Skeletal muscle cell (primary cell): ENCODE measurements at regions not wholly inside any gene's neighbourhood (a gene's known extent, or its start where the extent isn't known, plus 50 kb on each side); places are given as distances from the start of the nearest gene placed in this dataset.
A peak's percentile ranks its signal among the peaks of the same experiment; 100 is the strongest.

Source experiments
- DNase-seq: peaks from one replicate; pipeline ENCODE4 v3.0.0-alpha.2; 2010; ENCODE audit warnings: low read depth
- H3K4me3 ChIP-seq: 2 replicates; pipeline ENCODE4 v1.5.1; 2011; ENCODE audit warnings: low read depth, mild to moderate bottlenecking, control low read depth, low read length, moderate library complexity

DNA sequence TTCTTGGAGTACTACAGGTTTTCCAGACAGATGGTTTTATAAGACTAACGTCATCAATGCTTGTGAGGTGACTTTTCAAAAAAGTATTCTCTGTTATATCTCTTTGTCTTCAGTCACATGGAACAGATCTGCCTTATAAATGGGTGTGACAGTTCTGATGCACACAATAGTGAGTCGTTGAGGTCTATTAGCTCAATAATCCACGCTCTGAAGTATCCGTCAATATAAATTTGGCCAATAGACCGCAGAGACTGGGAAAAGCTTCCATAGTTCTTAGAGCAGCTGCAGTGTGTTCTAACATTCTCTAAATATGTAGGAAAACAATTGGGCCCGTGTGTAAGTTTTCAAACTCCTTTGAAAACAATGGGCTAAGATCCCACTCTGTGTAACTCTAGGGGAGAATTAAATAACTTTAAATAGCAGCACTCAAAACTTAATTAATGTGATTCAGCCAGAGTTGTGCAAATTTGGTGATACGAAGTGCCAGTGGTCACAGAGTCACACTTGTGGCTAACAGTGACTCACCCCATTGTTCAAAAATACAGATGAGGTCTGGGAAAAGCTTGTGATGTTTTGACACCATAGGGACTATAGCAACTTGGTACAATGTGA lies 316.0 kb downstream of the LMO4 start:
- DNase-seq, result peak; percentile 29
- no peak overlapping the region for H3K4me3 ChIP-seq

DNA sequence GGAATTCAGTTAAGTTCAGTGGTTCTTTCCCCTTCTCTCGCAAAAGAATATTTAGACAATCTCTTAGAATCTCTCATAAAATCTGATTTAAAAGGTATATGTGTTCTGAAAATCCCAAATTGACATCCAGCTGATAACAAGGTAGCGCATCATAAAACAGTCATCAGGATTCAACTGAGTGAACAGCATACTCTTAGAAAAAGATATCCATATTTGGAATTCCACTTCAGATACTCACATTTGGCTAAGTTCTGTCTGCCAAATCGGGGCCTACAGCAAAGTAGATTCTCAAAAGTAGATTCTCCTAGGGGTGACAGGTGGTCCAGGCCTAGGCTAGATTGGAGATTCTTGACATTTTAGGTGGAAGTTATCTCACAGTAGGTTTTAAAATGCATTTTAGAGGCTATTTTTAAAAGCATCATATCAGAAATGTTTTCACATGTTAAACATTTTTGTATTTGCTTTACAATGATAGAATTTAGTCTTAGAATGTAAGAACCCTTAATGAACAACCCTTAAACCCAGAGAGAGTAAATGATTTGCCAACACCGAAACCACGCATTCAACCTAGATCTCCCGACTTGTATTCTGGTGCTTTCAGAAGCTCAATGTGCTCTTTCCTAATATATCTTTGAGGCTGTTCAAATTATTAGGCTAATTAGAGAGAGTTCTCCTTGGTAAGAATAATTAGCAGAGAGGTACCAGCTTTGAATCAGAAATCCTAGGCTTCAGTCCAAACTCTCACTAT lies 318.9 kb downstream of the LMO4 start:
- DNase-seq, result no peak
- H3K4me3 ChIP-seq, result no peak overlapping the region

DNA sequence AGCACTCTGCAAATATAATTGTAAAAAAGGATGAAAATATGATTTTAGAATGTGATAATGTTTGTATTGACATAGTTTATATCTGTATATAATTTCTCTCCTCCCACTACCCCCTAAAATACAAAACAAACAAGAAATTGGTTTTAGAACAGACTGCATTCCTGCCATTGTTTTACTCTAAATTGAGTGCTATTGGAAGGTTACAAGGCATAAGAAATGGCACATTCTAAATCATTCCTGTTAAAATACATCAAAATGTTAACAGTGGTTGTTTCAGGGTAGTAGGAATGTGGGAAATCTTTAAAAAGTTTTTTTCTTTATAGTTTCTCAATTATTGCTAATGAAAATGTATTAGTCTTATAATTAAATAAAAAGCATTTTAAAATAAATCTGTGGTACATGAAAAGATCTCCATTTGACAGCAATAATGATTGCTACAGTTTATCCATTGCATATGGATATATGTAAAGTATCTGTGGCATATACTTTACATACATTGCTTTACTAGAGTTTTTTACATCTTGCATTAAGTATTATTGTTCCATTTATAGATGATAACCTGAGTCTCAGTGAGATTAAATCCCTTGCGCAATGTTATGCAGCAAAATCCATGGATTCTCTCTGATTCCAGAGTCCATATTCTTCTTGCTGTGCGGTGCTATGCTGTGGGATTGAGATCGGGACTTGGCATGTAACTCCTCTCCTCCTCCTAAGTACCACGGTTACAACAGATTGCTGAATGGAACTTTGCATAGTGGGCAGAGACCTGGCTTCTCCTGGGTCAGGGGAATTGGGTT lies 319.8 kb downstream of the LMO4 start:
- no peak for DNase-seq
- no peak overlapping the region for H3K4me3 ChIP-seq

DNA sequence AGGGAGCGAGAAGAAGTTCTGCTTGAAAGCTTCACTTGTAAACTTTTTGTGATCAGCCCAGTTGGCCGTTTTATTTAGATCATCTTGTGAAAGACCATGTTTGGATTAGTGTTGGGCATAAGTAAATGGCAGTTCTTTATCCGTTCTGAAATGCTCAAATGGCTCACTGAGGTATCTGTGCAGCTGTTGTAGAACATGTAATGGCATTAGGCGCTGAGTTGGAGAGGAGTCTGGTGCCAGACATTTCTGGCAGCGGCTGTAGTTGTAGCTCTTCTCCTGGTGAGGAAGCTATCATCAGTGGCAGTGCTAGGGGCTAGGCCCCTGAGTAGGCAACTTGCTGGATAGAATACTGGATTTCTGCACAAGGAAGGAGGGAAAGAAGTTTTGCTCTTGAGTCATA lies 321.6 kb downstream of the LMO4 start:
- H3K4me3 ChIP-seq, result no peak overlapping the region
- DNase-seq, result no peak

DNA sequence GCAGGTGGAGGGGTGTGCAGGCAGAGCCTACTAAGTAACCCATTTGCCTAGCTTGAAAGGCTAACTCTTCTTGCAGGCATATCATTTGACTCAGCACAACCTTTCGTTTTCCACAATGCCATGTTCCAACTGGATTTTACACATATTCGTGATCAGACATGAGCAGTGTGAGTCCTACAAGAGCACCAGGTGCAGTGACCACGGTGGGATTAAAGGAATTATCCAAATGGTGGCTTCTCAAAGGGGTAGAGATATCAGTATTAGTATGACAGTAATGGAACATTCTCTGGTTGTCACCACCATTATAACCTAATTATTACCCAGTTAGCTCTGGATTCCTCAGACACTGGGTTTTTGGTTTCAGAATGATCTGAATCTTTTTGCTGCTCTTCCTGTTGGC lies 323.5 kb downstream of the LMO4 start:
- DNase-seq, result no peak
- H3K4me3 ChIP-seq, result no peak overlapping the region

DNA sequence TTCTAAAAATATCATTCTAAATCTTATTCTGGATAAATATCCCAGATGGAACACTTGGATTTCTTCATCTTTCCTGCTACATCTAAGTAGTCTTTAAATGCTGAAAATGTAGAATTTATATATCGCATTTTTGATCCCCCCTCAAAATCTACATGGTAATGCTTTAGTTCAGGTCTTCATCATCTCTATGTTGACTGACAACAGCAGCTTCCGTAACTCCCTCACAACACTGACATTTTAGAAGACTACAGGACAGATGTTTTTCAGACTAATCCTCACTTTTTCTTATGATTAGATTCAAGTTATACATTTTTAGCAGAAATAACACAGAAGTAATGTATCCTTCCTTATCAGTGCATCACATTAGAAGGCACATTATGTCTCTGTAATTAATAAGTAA lies 336.5 kb downstream of the LMO4 start:
- no peak overlapping the region for H3K4me3 ChIP-seq
- no peak for DNase-seq

DNA sequence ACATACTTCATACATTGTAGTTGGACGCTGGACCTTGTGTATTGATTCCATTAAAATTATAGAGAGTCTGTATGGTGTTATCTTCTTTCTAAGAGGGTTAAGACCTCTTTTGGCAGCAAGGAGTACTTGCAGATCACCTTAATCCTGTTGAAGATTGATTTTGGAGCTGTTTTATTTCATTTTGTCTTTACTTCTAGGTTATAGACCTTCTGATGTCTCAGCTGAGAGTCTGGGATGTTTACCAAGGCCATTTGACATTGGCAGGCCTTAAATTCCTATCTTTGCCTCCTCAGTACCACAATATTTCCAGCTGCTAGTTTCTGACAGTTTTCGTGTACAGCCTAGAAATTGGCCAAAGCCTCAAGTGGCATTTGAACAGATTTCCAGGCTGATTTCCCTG lies 338.0 kb downstream of the LMO4 start:
- no peak for DNase-seq
- H3K4me3 ChIP-seq, result no peak overlapping the region

DNA sequence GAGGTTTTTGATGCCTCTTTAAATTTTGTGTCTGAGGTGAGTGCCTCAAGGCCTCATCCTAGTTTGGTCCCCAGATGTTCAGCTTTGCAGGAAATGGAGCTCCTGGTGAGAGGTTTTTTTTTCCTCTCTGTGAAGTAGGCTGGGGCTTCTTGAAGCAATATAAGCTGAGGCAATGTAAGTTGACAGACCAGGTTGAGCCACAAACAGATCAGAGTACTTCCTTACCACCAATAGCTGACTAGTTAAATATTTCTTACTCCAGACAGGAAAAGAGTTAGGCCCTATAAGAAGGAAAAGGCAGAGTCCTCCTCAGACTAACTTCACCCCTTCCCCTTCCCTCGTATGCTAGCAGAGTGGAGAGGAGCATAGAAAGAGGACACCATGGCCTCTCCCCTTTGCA lies 341.0 kb downstream of the LMO4 start:
- DNase-seq, result no peak
- no peak overlapping the region for H3K4me3 ChIP-seq

DNA sequence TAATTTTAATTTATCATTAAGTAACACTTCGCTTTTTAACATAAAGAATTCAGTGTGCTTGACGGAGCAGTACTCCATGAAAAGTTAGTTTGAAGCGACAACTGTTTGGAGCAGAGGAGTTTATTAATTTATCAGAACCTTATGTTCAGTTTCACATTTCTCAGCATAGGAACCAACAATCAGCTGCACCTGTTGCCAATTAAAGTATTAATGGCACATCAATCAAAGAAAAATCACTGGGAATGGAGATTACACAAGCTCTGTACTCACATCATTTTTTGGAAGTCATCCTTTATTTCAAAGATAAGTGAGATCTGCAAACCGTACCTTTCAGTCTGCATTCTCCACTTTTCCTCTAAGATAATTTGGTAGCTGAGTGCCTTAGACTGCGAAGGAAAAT lies 344.6 kb downstream of the LMO4 start:
- DNase-seq, result no peak
- no peak overlapping the region for H3K4me3 ChIP-seq

DNA sequence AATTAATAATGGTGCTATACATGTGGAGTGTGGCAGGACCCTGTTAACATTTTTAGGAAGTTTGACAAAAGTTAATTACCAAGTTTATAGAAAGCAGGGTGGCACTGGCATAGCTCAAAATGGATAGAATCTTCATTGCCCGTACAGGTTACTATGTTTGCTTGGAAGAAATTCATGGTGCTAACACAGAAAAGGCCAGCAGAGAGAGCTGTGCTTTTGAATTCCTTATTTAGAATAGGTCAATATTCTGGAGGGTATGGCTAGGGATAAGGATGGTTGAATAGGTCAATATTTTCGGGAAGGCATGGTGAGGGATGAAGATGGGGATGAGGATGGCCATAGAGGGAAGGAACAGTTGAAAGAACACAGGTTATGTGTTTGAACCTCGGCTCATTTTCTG lies 345.1 kb downstream of the LMO4 start:
- H3K4me3 ChIP-seq, result no peak overlapping the region
- DNase-seq, result no peak

DNA sequence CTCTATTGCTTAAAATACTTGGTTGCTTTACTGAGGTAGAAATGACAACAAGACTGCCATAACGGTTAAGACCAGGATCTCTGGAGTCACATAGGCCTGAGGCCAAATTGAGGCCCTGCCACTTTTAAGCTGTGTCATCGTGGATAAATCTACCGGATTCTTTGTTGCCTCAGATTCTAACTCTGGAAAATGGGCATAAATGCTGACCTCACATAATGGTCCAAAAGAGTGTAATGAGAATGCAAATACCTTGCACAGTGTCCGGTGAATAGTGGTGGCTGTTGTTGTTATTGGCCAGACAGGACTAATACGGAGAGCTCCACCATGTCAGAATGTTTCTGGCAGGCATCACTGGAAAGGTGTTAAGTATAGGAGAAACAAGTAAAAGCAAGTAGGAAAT lies 346.1 kb downstream of the LMO4 start:
- DNase-seq, result no peak

DNA sequence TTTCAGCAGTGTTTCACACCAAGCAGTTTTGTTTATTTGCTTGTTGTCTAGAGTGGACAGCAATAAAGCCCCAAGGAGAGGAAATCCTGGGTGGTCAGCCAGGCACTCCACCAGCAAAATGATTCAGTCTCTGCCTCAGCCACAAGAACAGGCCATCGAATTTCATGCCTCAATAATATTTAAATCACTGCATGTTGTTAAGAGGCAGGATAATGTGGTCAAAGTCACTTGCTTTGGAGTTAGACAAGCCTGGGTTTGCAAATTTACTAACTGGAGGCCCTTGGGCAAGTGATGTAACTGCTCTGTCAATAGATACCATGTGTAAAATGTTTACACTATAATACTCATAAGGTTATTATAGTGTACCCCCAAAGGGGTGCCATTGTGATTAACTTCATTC lies 349.6 kb downstream of the LMO4 start:
- H3K4me3 ChIP-seq, result no peak overlapping the region
- DNase-seq, result no peak

More for the DNA sequence above, 346.1 kb downstream of the LMO4 start:
- H3K4me3 ChIP-seq, result no peak overlapping the region

DNA sequence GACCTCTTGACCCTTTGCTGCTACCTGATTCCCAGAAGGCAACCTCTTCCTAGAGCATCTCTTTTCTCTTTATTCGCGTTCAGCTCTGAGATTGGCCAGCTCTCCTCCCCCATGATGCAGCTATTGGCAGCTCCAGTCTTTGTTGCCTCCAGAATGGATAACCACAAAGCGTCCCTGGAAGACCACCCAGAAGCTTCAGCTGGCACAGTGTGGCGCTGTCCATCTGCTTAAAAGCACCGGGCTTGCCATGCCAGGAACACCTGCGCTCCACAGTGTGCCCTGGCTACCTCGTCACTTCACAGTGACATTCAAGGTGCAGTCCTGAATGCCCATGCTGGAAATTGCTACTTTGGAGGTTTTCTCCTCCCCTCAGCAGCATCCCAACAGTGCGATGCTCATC lies 353.9 kb downstream of the LMO4 start:
- no peak for DNase-seq
- no peak overlapping the region for H3K4me3 ChIP-seq

DNA sequence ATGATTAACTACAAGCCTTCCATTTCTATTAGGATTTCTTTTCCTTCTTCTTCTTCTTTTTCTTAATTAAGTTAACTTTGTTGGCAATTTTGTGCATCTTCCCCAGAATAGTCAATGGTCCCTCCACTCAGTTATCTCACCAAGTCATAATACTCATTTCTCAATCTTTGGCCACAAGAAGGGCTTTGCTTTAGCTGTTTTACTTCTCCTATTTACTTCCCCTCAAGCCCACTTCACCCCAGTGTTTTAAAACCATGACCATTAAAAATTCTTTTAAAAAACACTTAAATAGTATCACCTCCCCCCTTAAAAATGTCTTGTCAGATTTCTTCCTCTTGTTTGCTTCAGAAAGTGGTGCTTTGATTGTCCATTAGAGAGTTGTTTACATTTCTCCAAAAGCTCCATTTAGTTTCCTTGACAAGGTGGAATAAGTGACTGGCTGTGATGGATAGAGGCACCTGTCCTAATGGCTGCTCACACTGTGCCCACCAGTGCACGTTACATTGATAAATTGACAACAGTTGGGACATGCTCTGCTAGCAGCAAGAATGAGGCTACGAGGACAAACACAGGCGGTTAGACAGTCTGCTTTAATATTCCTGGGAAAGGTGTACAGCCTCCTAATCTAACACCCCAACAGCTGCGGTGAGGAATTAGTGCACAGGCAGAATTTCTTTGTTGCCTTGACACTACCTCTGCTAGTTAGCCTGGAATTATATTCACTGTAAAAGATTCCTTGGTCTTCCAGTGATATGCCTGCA lies 354.7 kb downstream of the LMO4 start:
- no peak for DNase-seq
- H3K4me3 ChIP-seq, result no peak overlapping the region

DNA sequence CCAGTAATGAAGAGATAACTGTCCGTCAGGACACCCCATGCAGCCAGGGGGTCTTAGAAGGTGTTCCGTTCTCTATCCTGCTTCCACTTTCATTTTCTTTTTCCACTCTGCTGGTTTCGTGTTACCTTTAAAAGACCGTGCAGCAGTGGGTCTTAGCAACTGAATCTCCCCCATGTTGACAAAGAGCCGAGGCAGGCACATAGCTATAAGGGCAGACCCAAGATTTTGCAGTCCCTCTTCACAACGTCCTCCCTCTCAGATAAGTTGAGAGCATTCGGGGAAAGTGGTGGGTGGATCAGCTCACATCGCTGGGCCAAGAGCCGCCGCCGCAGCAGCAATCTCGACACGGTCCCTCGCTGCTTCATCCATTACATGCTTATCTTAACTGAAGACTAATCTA lies 355.5 kb downstream of the LMO4 start:
- peak; percentile 6 for DNase-seq
- peak overlapping the region; percentile 42 for H3K4me3 ChIP-seq

DNA sequence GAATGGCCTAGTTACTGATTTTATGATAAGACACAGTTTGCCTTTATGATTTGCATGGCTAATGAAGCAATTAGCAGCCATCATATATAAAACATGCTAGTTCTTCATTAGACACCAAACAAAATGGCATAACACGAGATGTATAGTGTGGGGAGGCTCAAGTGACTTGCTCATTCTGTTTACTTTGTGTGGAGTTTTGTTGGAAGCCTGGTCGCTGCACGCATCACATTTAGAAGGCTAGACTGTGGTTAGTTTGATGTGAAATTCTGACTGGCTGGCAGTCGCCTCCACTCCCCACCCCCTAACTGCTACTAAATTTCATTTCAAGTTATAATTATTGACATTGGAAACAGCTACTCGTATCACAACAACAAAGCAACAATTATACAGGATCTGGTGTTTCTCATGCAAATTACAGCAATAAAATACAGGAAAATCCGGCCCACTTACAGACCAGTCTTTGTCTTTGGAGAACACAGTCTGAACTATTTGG lies 356.1 kb downstream of the LMO4 start:
- DNase-seq, result peak; percentile 14
- H3K4me3 ChIP-seq, result peak overlapping the region; percentile 42

DNA sequence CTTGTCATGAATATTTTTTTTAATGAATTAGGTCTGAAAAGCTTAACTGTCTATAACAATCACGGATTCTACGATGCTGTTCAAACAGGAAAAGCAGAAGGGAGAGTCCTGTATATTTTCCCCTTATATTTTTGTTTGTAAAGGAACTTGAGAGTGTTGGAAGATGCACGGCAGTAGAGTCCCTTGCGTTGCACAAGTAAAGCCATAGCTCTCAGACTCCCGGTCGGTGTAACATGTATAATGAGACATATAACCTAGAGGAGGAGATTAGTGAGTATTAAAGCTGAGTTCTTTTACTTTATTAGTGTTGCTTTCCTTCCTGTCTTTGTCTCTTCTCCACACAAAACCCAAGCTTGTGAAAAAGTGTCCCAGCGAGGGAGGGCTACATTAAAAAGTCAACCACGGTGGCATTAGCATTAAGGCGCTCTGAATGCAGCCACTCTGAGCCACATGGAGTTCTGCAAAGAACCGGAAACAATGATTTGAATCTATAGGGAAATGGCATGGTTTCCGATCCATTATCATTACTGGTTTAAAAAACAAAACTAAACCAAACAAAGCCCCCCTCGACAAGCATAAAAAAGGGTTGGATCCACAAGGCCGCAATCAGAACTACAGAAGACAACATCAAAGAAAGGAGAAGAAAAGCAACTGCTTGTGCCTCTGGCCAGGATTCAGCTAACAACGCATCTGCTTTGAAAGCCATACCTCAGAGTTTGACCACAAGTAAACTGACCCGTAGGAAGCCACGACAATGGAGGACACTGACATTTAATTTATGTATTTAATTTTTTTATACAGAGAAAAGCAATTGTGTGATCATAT lies 356.8 kb downstream of the LMO4 start:
- H3K4me3 ChIP-seq, result no peak overlapping the region
- DNase-seq, result no peak

DNA sequence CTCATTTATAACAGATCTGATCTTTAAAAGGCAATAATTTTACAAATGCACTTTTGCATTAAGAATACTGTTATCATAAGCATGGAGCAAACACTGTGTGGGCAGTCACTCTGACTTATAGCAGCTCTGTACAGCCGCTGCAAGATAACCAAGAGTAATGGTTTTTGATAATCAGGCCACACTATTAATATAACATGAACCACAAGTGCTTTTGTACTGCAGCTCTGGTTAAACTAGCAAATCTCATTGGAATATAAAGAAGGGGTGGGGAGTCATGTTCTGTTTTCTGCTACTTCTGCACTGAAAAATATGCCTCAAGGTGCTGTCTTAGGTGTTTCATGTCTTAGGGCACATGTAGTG lies 357.4 kb downstream of the LMO4 start:
- no peak for DNase-seq

DNA sequence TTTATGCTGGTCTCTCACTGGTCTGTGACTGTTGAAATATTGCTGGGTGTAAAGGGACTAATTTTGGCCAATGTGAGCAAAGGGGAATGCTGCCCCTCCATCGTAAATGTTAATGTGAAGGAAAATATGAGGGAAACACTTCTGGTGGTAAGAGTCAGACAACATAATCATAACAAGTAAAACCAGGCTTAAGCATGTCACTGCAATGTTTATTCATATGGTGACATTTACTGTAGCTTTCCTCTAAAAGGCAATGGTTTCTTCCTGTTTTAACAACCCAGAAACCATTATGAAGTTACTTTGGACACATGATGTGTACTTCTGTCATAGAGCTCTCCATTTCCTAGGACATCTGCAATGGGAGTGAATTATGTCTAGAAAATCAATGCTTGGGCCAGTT lies 358.0 kb downstream of the LMO4 start:
- DNase-seq, result no peak

More for the DNA sequence above, 357.4 kb downstream of the LMO4 start:
- H3K4me3 ChIP-seq, result no peak overlapping the region

More for the DNA sequence above, 358.0 kb downstream of the LMO4 start:
- no peak overlapping the region for H3K4me3 ChIP-seq
